ENCODE measurements at regions not wholly inside any gene's neighbourhood (a gene's known extent, or its start where the extent isn't known, plus 50 kb on each side); places are given as distances from the start of the nearest gene placed in this dataset.

- Histone ChIP-seq H3K9me3 (ENCODE audit: insufficient read depth, low read depth, low read length) (no peaks in the 10 kb centered on the region), H3K4me3 (ENCODE audit: insufficient read depth, low read depth, low read length) (no peak overlapping the region), H3K4me2 (ENCODE audit: low read length) (no peak overlapping the region), H4K20me1 (ENCODE audit: insufficient read depth, low read length) (no peaks in the 10 kb centered on the region), H3K36me3 (ENCODE audit: insufficient read depth, low read length) (no peaks in the 10 kb centered on the region), H2AFZ (ENCODE audit: low read depth, low read length) (no peak overlapping the region), H3K27ac (ENCODE audit: low read depth, low read length) (no peak overlapping the region), H3K27me3 (ENCODE audit: insufficient read depth, low read length) (no peaks in the 10 kb centered on the region), H3K79me2 (ENCODE audit: insufficient read depth, low read length) (no peaks in the 10 kb centered on the region), H3K9ac (ENCODE audit: low read length) (no peak overlapping the region), H3K4me1 (ENCODE audit: insufficient read depth, low read length) (peaks cover 7% of the 10 kb centered on the region)
- Mint-ChIP-seq H3K4me3 (ENCODE audit: unreplicated experiment) (no peak overlapping the region), H3K27me3 (ENCODE audit: low read depth, unreplicated experiment) (no peaks in the 10 kb centered on the region), H3K27ac (ENCODE audit: unreplicated experiment) (no peak overlapping the region), H3K4me1 (ENCODE audit: low read depth, unreplicated experiment) (peaks cover 18% of the 10 kb centered on the region), H3K36me3 (ENCODE audit: low read depth, unreplicated experiment) (peaks cover 9% of the 10 kb centered on the region), H3K9me3 (ENCODE audit: unreplicated experiment) (peaks cover 16% of the 10 kb centered on the region)
- TF ChIP-seq EZH2 (IDR thresholded peaks at IDR 0.05; ENCODE audit: insufficient read depth, low read length): no peak
- TF ChIP-seq CTCF (IDR thresholded peaks at IDR 0.05; ENCODE audit: insufficient read depth, low read depth, low read length): no peak
- DNase-seq (ENCODE audit: low read depth) (no peak), FAIRE-seq (no peak)
These were observed 82.5 kb upstream of the CAMK1G start for GRCh38 chr1:209500993-209501392.

GRCh38 chr1:209503196-209503595 is 80.3 kb upstream of the CAMK1G start:
- Mint-ChIP-seq H3K4me3 (ENCODE audit: unreplicated experiment) (no peak overlapping the region), H3K4me1 (ENCODE audit: low read depth, unreplicated experiment) (peaks cover 20% of the 10 kb centered on the region)
- TF ChIP-seq EZH2 (IDR thresholded peaks at IDR 0.05; ENCODE audit: insufficient read depth, low read length) (no peak), CTCF (IDR thresholded peaks at IDR 0.05; ENCODE audit: insufficient read depth, low read depth, low read length) (no peak)

GRCh38 chr1:209504571-209504970 is 78.9 kb upstream of the CAMK1G start:
- Mint-ChIP-seq H3K36me3 (ENCODE audit: low read depth, unreplicated experiment) (peaks cover 9% of the 10 kb centered on the region), H3K27me3 (ENCODE audit: low read depth, unreplicated experiment) (no peaks in the 10 kb centered on the region), H3K27ac (ENCODE audit: unreplicated experiment) (peak overlapping the region; percentile 51), H3K4me3 (ENCODE audit: unreplicated experiment) (no peak overlapping the region), H3K9me3 (ENCODE audit: unreplicated experiment) (peaks cover 13% of the 10 kb centered on the region), H3K4me1 (ENCODE audit: low read depth, unreplicated experiment) (peaks cover 20% of the 10 kb centered on the region)
- DNase-seq (ENCODE audit: low read depth) (no peak), FAIRE-seq (no peak)
- no peaks in the 10 kb centered on the region for H3K9me3 ChIP-seq (ENCODE audit: insufficient read depth, low read depth, low read length)
- no peaks in the 10 kb centered on the region for H3K79me2 ChIP-seq (ENCODE audit: insufficient read depth, low read length)
- no peak overlapping the region for H3K4me2 ChIP-seq (ENCODE audit: low read length)
- no peaks in the 10 kb centered on the region for H4K20me1 ChIP-seq (ENCODE audit: insufficient read depth, low read length)
- H3K27ac ChIP-seq (ENCODE audit: low read depth, low read length): peak overlapping the region; percentile 27
- no peak overlapping the region for H3K4me3 ChIP-seq (ENCODE audit: insufficient read depth, low read depth, low read length)
- H2AFZ ChIP-seq (ENCODE audit: low read depth, low read length): no peak overlapping the region
- no peak overlapping the region for H3K9ac ChIP-seq (ENCODE audit: low read length)
- peaks cover 7% of the 10 kb centered on the region for H3K4me1 ChIP-seq (ENCODE audit: insufficient read depth, low read length)
- TF ChIP-seq CTCF (IDR thresholded peaks at IDR 0.05; ENCODE audit: insufficient read depth, low read depth, low read length) (no peak), EZH2 (IDR thresholded peaks at IDR 0.05; ENCODE audit: insufficient read depth, low read length) (no peak)
- H3K36me3 ChIP-seq (ENCODE audit: insufficient read depth, low read length): no peaks in the 10 kb centered on the region
- peaks cover 3% of the 10 kb centered on the region for H3K27me3 ChIP-seq (ENCODE audit: insufficient read depth, low read length)

More at GRCh38 chr1:209503196-209503595, 80.3 kb upstream of the CAMK1G start:
- Histone ChIP-seq H3K4me3 (ENCODE audit: insufficient read depth, low read depth, low read length) (no peak overlapping the region), H3K27me3 (ENCODE audit: insufficient read depth, low read length) (peaks cover 3% of the 10 kb centered on the region), H3K9me3 (ENCODE audit: insufficient read depth, low read depth, low read length) (no peaks in the 10 kb centered on the region), H3K4me2 (ENCODE audit: low read length) (no peak overlapping the region), H3K4me1 (ENCODE audit: insufficient read depth, low read length) (peaks cover 7% of the 10 kb centered on the region), H2AFZ (ENCODE audit: low read depth, low read length) (no peak overlapping the region), H3K79me2 (ENCODE audit: insufficient read depth, low read length) (no peaks in the 10 kb centered on the region), H3K9ac (ENCODE audit: low read length) (no peak overlapping the region), H3K27ac (ENCODE audit: low read depth, low read length) (no peak overlapping the region), H4K20me1 (ENCODE audit: insufficient read depth, low read length) (no peaks in the 10 kb centered on the region), H3K36me3 (ENCODE audit: insufficient read depth, low read length) (no peaks in the 10 kb centered on the region)
- no peaks in the 10 kb centered on the region for H3K27me3 Mint-ChIP-seq (ENCODE audit: low read depth, unreplicated experiment)
- FAIRE-seq: no peak
- DNase-seq (ENCODE audit: low read depth): no peak
- peaks cover 15% of the 10 kb centered on the region for H3K9me3 Mint-ChIP-seq (ENCODE audit: unreplicated experiment)
- H3K36me3 Mint-ChIP-seq (ENCODE audit: low read depth, unreplicated experiment): peaks cover 9% of the 10 kb centered on the region
- H3K27ac Mint-ChIP-seq (ENCODE audit: unreplicated experiment): no peak overlapping the region
